Stimulated activated CD4-positive, alpha-beta T cell treated with anti-CD3 and anti-CD28 coated beads, Interleukin-12 subunit alpha, Interleukin-12 subunit beta, amount 100 ng/mL, for 4 hours (primary cell): ENCODE measurements at regions not wholly inside any gene's neighbourhood (a gene's known extent, or its start where the extent isn't known, plus 50 kb on each side); places are given as distances from the start of the nearest gene placed in this dataset.

Source experiments
- DNase-seq: peaks from one replicate; pipeline ENCODE4 v3.0.0-alpha.2; 2020

DNA sequence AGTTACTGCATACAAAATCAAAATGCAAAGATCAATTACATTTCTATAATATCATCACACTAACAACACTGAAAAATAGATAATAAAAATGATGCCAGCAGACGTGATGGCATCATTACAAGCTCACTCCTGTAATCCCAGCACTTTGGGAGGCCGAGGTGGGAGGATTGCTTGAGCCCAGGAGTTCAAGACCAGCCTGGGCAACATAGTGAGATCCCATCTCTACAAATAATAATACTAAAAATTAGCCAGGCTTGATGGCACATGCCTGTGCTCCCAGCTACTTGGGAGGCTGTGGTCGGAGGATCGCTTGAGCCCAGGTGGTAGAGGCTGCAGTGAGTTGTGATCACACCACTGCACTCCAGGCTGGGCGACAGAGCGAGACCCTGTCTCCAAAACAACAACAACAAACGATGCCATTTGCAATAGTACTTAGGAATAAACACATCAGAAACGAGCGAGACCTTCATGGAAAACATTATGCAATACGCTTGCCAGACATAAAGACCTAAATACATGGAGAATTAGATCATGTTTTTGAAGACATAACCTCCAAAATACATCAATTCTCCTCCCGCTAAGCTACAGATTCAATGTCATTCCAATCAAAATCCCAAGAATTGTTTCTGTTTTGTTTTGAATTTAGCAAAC lies 86.6 kb upstream of the ERRFI1 start:
- DNase-seq, result no peak

DNA sequence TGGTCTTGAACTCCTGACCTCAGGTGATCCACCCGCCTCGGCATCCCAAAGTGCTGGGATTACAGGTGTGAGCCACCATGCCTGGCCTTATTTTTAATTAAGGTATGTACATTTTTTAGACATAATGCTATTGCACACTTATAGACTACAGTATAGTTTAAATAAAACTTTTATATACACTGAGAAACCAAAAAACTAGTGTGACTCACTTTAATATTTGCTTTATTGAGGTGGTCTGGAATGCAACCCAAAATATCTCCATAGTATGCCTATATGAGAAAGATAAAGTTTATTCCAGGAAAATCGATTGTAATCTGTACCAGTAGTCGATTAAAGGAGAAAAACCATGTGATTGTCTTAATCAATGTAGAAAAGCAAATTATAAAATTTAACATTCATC lies 85.5 kb upstream of the ERRFI1 start:
- no peak for DNase-seq

DNA sequence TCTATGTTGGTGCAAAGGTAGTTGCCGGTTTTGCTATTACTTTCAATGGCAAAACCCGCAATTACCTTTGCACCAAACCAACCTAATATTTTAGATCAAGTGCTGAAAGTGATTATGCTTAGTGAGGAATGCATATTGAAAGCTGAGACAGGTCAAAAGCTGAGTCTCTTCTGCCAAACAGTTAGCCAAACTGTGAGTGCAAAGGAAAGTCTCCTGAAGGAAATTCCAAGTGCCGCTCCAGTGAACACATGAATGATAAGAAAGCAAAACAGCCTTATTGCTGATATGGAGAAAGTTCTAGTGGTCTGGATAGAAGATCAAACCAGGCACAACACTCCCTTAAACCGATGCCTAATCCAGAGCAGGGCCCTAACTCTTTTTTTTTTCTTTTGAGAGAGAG lies 83.1 kb upstream of the ERRFI1 start:
- DNase-seq, result no peak

DNA sequence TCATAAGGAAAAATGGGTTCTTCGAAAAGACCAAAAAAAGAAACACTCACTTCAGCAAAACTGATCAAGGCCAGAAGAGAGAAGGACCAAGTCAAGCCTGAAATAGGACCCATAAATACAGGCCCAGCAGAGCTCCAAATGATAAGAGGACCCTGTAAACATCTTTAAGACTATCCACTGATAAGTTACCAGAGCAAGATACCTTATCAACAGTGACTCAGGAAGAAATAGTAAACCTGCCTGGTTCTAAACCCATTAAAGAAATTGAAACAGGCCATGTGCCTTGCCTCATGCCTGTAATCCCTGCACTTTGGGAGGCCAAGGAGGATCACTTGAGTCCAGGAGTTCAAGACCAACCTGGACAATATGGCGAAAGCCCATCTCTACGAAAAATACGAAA lies 81.8 kb upstream of the ERRFI1 start:
- DNase-seq, result no peak

DNA sequence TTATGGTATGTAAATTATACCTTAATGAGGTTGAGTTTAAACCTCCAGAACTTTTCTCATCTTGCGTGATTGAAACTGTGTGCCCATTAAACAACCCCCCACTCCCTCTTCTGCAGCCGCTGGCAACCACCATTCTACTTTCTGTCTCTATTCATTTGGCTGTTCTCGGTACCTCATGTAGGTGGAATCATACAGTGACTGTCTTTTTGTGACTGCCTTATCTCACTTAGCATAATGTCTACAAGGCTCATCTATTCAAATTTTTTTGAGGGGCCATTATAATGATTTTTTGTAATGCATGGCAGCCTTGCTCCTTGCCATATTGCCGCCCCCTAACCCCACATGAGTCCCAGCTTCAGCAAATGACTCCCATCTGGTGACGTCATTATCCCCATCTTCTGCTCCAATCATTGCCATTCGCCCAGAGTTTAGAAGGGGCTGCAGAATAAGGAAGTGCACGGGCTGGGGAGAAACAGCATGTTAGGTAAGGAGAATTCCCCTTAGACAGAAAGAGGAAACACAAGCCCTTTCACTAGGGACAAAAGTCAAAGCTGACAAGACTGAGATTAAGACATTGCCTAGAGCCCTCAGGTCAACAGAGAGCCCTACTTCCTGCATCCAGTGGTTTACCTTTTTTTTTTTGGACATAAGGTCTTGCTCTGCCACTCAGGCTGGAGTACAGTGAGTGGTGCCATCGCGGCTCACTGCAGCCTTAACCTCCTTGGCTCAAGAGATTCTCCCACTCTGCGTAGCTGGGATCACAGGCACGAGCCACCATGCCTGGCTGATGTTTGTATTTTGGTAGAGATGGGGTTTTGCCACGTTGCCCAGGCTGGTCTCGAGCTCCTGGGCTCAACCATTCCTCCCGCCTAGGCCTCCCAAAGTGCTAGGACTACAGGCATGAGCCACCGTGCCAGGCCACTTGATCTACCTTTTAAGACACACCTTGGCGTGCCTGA lies 78.4 kb upstream of the ERRFI1 start:
- no peak for DNase-seq

DNA sequence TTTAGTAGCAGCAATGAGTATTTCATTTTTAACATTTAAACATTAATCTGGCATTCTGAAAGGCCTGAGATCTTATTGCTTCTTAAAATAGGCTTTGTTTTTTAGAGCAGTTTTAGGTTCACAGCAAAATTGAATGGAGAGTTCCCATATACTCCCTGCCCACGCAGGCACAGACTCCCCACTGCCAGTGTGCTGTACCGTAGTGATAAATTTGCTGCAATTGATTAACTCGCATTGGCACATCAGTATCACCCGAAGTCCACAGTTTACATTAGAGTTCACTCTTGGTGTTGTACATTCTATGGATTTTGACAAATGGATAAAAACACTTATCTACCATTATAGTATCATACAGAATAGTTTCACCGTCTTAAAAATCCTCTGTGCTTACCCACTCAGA lies 71.8 kb upstream of the ERRFI1 start:
- no peak for DNase-seq

DNA sequence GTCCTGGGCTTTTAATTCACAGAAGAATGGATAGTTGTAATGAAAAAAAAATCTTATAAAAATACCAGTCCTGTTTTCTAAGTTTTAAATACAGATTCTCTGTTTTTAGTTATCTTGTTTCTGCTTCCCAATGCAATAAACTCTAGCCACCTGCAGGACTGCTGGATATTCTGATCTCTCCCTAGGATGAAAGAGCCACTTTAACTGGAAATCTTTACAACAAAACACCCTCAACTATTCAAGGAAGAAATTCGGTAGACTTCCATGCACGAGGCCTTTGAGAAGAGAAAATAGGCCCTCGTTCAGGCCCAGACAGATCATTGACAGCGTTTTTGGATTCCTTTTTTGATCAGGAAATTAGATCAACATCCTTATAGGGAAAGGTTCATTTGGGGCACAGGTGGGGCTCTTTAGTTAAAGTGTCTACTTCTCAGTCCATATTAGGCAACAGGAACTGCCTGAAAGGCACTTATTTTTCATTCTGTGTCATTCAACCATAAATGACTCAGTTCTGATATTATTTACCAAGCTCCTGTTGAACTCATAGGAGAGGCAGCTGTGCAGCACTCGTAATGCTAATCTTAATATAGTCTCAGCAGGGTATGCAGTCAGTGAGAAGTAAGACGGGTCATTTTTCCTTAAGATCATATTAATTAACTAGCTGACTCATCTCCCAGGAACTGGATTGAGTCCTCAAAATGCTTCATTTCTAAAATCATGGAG lies 71.1 kb upstream of the ERRFI1 start:
- DNase-seq, result no peak

DNA sequence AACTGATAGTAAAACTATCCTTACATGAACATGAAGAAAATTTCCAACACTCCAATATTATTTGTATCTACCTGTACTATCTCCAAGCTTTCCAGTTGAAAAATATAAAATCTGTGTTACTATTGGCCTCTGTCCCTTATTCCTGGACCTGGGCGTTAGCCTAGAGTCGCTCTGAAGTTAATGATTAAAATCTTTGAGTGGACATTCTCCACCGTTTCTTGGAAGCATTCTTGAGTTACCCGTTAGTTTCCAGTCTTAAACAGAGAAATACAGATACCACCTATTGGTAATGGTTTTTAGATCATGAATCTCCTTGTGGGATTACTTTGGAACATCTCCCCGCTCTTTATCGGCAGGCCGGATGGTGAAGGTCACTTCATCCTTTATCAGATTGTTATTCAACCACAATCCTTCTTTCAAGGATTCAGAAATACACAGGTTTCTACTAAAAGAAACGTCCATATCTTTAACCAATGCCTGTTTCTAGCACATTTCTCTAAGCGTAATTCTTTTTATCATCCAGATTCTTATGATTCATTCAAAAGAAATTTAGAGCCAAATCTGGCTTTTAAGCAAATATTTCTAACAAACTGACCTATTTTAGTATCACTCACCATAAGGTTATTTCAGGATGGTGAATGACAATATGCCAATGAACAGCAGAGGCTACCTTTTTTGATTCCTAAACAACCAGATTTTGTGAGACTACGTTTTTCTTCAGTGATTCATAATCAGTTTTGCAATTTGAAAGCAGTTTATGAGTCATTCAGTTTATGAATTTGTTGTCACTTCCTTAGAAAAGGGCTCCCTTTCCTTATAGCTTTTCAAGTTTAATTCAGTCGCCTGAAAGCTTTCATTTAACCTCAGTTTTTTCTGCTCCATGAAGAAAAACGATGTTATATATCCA lies 70.2 kb upstream of the ERRFI1 start:
- DNase-seq, result no peak

DNA sequence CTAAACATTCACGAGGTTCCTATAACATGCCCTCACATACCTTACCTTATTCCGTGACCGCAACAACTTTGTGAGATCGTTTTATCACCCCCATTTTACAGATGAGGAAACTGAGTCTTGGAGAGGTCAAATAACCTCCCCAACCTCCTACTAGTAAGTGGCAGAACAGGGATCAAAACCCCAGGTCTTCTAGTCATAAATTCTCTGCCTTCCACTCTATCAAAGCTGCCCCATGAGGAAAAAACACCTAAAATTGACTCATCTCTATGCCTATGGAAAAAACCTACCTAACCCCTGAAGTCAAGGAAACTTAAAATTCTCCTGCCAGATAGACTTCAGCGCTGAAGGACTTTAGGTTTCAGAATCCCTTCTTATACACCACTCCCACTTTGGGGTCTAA lies 69.5 kb upstream of the ERRFI1 start:
- DNase-seq, result no peak

DNA sequence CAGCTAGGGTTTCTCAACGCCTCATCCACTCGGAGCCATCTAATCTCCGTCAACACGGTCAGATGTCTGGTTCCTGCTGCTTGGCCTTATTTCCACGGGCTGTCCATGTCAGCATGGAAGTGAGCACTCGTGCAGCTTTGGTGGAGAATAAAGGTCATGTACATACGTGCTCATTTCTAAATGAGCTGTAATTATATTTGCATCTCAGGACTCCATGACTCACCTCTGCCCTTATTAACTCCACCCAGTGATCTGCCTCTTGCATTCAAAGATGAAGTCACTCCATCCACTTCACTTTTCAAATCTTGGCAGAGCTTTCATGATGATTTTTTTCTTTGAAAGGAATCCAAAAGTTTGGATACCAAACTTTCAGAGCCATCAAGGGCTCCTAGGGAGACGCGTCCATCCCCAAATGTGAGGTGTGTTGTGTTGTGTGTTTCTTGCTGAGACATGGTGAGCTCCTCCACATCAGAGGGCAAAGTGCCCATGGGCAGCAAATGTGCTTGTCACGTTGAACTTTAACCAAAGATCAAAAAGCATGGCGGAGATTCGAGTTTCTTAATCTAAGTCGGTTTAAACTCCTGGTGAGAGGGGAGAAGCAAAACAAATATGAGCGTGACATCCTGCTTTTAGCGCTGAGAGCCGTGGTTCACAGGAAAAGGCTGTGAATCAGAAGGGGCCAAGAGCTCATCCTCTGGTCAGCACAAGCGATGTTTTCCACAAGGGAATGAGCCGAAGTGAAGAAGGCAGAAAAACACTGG lies 68.6 kb upstream of the ERRFI1 start:
- DNase-seq, result no peak

DNA sequence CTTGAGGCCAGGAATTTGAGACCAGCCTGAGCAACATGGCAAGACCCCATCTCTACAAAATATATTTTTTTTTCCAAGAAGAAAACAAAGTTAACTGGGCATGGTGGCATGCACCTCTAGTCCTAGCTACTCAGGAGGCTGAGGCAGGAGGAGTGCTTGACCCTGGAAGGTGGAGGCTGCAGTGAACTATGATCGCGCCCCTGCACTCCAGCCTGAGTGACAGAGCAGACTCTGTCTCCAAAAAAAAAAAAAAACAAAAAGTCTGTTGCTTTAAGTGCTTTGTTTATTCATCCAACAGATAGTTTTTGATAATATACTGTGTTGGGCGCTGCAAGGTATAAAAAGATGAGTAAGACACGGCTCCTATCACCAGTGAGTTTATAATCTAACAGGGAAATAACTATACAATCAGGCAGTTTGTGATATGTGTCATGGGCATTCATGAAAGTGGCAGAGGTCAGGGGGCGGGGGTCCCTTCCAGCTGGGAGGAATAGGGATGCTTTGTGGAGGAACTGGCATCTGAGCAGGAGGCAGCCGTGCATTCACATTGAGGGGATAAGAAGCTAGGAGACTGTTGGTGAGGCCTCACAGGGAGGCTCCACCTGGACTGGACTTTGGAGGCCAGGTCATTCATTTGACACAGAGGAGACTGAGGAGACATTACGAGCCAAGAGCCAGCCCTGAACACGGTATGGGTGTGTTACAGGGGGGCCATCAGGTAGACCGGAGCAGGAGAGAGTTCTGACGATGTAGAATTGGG lies 67.3 kb upstream of the ERRFI1 start:
- no peak for DNase-seq

DNA sequence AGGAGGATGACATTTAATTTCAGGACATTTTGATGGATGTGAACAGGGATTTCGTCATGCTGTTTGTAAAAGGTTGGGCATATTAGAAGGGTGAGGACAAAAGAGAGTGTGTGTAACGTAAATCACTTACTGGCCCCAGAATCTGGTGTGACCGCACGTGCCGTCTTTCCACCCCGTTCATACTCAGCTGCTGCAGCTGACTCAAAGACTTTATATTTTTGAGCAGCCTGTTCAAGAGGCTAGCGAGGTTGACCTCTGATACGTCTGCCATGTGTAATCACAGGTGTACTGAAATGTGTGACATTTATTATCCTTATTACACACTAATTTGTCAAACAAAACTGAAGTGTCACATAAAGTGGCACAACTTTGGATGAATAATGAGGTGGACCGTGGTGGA lies 66.5 kb upstream of the ERRFI1 start:
- no peak for DNase-seq

DNA sequence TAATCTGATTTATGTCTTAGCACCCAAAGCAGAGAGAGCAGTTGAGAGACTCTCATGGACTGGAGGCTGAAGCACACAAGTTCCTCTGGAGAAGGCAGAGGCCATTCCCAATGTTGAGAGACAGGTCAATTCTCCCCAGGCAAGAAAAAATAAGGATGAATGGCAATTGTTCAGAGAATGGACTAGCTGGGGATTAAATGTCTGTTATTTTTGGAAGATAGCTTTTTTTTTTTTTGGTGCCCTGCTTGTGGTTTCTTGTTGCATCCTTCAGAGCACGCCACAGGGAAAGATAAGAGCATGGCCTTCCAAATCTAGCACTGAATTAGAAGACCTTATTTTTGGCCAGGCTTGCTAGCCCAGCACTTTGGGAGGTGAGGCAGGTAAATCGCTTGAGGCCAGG lies 65.6 kb upstream of the ERRFI1 start:
- no peak for DNase-seq

DNA sequence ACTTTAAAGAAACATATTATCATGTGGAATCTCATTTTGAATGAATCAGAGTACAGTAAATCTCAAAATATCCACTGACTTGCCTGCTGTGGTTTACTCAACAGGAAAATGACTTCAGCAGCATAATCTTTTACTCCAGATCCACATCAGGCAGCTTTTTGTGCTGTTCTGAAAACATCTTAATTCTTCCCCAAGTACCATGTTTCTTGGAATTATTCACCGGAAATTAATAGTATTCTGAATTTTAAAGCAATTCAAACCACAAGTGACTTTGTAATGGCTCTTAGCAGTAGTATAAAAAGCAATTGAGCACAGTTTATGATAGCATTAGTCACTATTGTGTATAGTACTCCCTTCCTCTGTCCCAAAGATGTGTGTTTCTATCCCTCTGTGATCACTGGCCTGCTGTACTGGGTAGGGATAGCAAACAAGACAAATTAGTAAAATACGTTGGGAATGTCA lies 64.2 kb upstream of the ERRFI1 start:
- no peak for DNase-seq

DNA sequence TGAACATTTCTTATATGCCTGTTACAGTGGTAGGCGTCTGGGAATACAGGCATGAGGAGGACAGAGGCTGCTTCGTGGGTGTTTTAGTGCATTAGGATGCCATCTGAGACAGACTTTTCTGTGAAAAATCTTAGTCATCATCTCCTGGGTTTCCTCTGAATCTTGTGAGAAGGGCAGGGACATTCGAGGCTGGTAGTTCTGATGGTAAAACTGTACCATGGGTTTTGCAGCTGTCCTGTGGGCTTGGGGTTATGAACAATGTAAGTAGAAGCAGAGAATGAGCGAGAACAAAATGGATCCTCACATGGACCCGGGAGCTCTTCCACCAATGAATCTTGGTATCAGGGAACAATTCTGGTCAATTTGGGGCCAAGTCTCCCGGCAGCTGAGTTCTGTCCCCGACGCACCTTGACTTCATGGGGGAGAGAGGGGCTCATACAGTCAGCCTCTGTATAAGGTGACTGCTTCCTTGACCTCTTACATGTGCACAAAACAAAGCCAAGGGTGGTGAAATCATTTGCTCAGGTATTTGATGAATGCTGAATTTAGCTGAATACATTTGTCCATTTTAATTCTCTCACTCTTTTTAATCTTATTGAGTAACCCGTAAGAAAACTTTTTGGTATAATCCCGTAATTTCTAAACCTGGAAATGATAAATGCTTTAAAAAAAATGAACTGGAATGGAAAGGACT lies 63.6 kb upstream of the ERRFI1 start:
- DNase-seq, result no peak

DNA sequence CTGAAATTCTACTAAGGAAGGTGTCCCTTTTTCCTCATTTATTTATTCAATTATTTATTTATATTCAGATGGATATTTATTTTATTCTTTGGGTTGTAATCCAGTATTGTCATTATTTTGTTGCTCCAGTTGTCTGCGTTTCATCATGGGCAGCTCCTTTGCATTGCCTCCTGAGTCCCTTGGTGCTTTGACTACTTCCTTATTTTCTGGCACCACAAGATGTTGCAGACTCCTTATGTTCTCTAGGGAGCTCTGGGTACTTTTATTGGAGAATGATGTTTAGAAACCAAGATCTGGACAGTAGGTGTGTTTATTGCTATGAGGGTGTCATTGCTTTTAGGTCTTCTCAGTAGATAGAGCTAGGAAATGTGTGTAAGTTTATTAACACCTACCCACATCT lies 59.9 kb upstream of the ERRFI1 start:
- DNase-seq, result no peak

DNA sequence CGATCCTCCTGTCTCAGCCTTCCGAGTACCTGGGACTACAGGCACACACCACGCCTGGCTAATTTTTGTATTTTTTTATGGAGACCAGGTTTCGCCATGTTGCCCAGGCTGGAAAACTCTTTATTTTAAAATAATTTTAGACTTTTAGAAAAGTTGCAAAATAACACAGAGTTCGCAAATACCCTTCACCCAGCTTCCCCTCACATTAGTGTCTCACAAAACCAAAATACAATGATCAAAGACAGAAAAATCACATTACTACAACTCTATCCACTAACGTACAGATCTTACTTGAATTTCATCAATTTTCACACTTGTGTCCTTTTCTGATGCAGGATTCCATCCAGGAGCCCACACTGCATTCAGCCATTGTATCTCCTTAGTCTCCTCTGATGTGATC lies 58.8 kb upstream of the ERRFI1 start:
- DNase-seq, result no peak

DNA sequence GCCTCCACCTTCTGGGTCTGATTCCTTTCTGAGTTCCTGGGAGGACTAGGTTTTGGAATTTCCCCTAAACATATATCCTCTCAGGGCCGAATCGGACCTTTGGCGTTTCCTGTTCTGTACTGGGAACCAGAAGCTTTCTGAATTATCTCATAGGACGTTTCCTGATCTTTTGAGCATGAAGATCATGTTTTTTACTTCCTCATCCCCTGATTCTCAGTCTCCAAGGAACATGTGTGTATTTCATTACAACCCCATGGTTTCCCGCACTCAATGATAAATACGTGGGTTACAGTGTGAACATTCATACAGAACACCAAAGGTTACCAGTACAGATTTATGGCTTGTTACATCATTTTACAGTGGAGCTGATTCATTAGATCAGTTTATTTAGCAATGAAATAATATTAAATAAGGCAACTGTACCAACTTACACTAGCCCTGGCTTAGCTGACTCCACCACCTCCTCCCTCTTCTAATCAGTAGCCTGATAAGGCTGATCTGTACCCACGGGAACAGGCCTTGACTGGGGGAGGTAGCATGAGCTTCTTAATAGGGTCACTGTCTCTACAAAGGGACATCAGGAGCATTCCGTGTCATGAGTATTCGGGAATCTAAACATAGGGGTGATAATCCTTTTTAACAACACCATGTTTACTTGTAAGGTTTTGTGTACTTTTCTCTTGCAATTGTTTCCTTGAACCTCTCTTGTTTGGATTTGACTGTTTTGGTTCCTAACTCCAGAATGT lies 57.8 kb upstream of the ERRFI1 start:
- no peak for DNase-seq

DNA sequence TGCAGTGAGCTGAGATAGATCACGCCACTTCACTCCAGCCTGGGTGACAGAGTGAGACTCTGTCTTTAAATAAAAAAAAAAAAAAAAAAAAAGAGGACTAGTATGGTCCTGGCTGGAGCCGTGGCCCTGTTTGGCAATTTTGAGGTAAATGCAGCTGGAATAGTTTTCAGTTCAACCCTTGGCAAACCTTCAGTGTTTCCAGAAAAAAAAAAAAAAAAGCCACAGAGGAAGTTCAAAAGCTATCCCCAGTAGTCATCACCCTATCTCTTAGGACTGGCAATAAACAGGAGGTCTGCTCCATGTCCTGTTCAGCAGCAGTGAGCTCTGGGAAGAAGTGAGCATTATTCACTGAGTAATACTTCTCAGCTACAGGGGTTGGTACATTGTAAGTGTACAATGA lies 56.8 kb upstream of the ERRFI1 start:
- DNase-seq, result no peak
